Stimulated activated effector memory CD8-positive, alpha-beta T cell treated with anti-CD3 and anti-CD28 coated beads, Interleukin-12 subunit alpha, Interleukin-12 subunit beta, amount 100 ng/mL, for 72 hours (primary cell): ENCODE measurements at regions not wholly inside any gene's neighbourhood (a gene's known extent, or its start where the extent isn't known, plus 50 kb on each side); places are given as distances from the start of the nearest gene placed in this dataset.

Experiments
- ATAC-seq: fragments of 150-1000 bp; cut with Tn5 transposase; 2 replicates; pipeline ENCODE4 v1.10.0; 2021
- DNase-seq, 2 donors: peaks; one replicate each; pipeline ENCODE4 v3.0.0; 2021 to 2022; ENCODE audit warnings: low spot score in 2 of 2
- H3K27ac Mint-ChIP-seq: one replicate; pipeline ENCODE4 v1.8.0; 2022; ENCODE audit warnings: mild to moderate bottlenecking, mixed read lengths
- H3K36me3 Mint-ChIP-seq: one replicate; pipeline ENCODE4 v1.8.0; 2022; ENCODE audit warnings: mild to moderate bottlenecking, mixed read lengths
- H3K4me1 Mint-ChIP-seq: one replicate; pipeline ENCODE4 v1.8.0; 2022; ENCODE audit warnings: mixed read lengths
- H3K4me3 Mint-ChIP-seq: one replicate; pipeline ENCODE4 v1.8.0; 2022; ENCODE audit warnings: mild to moderate bottlenecking, mixed read lengths
- H3K9me3 Mint-ChIP-seq: one replicate; pipeline ENCODE4 v1.8.0; 2022; ENCODE audit warnings: mixed read lengths

- H3K9me3 Mint-ChIP-seq: no peaks in the 10 kb centered on the region
Observed at GRCh38 chr13:102993348-102993747, 72.9 kb downstream of the SLC10A2 start.

GRCh38 chr13:102984210-102984609 is 82.0 kb downstream of the SLC10A2 start:
- Mint-ChIP-seq H3K36me3 (no peaks in the 10 kb centered on the region), H3K4me3 (no peak overlapping the region), H3K27ac (no peak overlapping the region), H3K9me3 (peaks cover 6% of the 10 kb centered on the region), H3K4me1 (no peaks in the 10 kb centered on the region)
- DNase-seq (no peak), ATAC-seq (no peak)

More at GRCh38 chr13:102993348-102993747, 72.9 kb downstream of the SLC10A2 start:
- ATAC-seq (no peak), DNase-seq (no peak)
- no peaks in the 10 kb centered on the region for H3K4me1 Mint-ChIP-seq
- H3K4me3 Mint-ChIP-seq: no peak overlapping the region
- no peaks in the 10 kb centered on the region for H3K36me3 Mint-ChIP-seq
- no peak overlapping the region for H3K27ac Mint-ChIP-seq

- ATAC-seq (no peak), DNase-seq (no peak)
- H3K27ac Mint-ChIP-seq: no peak overlapping the region
- no peak overlapping the region for H3K4me3 Mint-ChIP-seq
- H3K9me3 Mint-ChIP-seq: peaks cover 6% of the 10 kb centered on the region
- H3K4me1 Mint-ChIP-seq: no peaks in the 10 kb centered on the region
- no peaks in the 10 kb centered on the region for H3K36me3 Mint-ChIP-seq
Observed at GRCh38 chr13:102983496-102983895, 82.7 kb downstream of the SLC10A2 start.

- H3K4me1 Mint-ChIP-seq: no peaks in the 10 kb centered on the region
- peaks cover 3% of the 10 kb centered on the region for H3K9me3 Mint-ChIP-seq
- H3K4me3 Mint-ChIP-seq: no peak overlapping the region
- ATAC-seq (no peak), DNase-seq (no peak)
- H3K36me3 Mint-ChIP-seq: no peaks in the 10 kb centered on the region
- no peak overlapping the region for H3K27ac Mint-ChIP-seq
Observed at GRCh38 chr13:102980331-102980982, 85.8 kb downstream of the SLC10A2 start.

GRCh38 chr13:102978168-102978567 is 88.0 kb downstream of the SLC10A2 start:
- no peak for DNase-seq

GRCh38 chr13:102977471-102977870 is 88.7 kb downstream of the SLC10A2 start:
- H3K27ac Mint-ChIP-seq: no peak overlapping the region
- ATAC-seq: no peak

More at GRCh38 chr13:102978168-102978567, 88.0 kb downstream of the SLC10A2 start:
- no peak for ATAC-seq
- no peaks in the 10 kb centered on the region for H3K36me3 Mint-ChIP-seq
- H3K9me3 Mint-ChIP-seq: peaks cover 3% of the 10 kb centered on the region
- H3K4me3 Mint-ChIP-seq: no peak overlapping the region
- H3K4me1 Mint-ChIP-seq: no peaks in the 10 kb centered on the region
- no peak overlapping the region for H3K27ac Mint-ChIP-seq

GRCh38 chr13:102974317-102975087 is 91.7 kb downstream of the SLC10A2 start:
- ATAC-seq (no peak), DNase-seq (no peak)
- no peaks in the 10 kb centered on the region for H3K36me3 Mint-ChIP-seq
- H3K9me3 Mint-ChIP-seq: no peaks in the 10 kb centered on the region
- H3K4me1 Mint-ChIP-seq: no peaks in the 10 kb centered on the region
- no peak overlapping the region for H3K4me3 Mint-ChIP-seq
- H3K27ac Mint-ChIP-seq: no peak overlapping the region

More at GRCh38 chr13:102977471-102977870, 88.7 kb downstream of the SLC10A2 start:
- H3K9me3 Mint-ChIP-seq: peaks cover under 1% of the 10 kb centered on the region
- H3K4me3 Mint-ChIP-seq: no peak overlapping the region
- DNase-seq: no peak
- H3K36me3 Mint-ChIP-seq: no peaks in the 10 kb centered on the region
- no peaks in the 10 kb centered on the region for H3K4me1 Mint-ChIP-seq

GRCh38 chr13:102972191-102972590 is 94.0 kb downstream of the SLC10A2 start:
- Mint-ChIP-seq H3K36me3 (no peaks in the 10 kb centered on the region), H3K27ac (no peak overlapping the region), H3K4me1 (no peaks in the 10 kb centered on the region), H3K9me3 (no peaks in the 10 kb centered on the region), H3K4me3 (no peak overlapping the region)
- DNase-seq (no peak), ATAC-seq (no peak)

- Mint-ChIP-seq H3K27ac (no peak overlapping the region), H3K4me3 (no peak overlapping the region), H3K36me3 (no peaks in the 10 kb centered on the region), H3K9me3 (no peaks in the 10 kb centered on the region), H3K4me1 (no peaks in the 10 kb centered on the region)
- ATAC-seq (no peak), DNase-seq (no peak)
Observed at GRCh38 chr13:102970542-102970941, 95.7 kb downstream of the SLC10A2 start.

GRCh38 chr13:102968572-102969228 is 97.5 kb downstream of the SLC10A2 start:
- no peak overlapping the region for H3K27ac Mint-ChIP-seq
- H3K36me3 Mint-ChIP-seq: no peaks in the 10 kb centered on the region
- no peaks in the 10 kb centered on the region for H3K4me1 Mint-ChIP-seq
- H3K4me3 Mint-ChIP-seq: no peak overlapping the region
- no peak for ATAC-seq
- no peak for DNase-seq
- H3K9me3 Mint-ChIP-seq: no peaks in the 10 kb centered on the region

GRCh38 chr13:102965802-102966201 is 100.4 kb downstream of the SLC10A2 start:
- no peak overlapping the region for H3K4me3 Mint-ChIP-seq
- ATAC-seq (no peak), DNase-seq (no peak)
- H3K4me1 Mint-ChIP-seq: no peaks in the 10 kb centered on the region
- H3K27ac Mint-ChIP-seq: no peak overlapping the region
- H3K9me3 Mint-ChIP-seq: no peaks in the 10 kb centered on the region
- H3K36me3 Mint-ChIP-seq: no peaks in the 10 kb centered on the region

- no peak overlapping the region for H3K4me3 Mint-ChIP-seq
- ATAC-seq (no peak), DNase-seq (no peak)
- H3K4me1 Mint-ChIP-seq: no peaks in the 10 kb centered on the region
- no peaks in the 10 kb centered on the region for H3K36me3 Mint-ChIP-seq
- H3K27ac Mint-ChIP-seq: no peak overlapping the region
- no peaks in the 10 kb centered on the region for H3K9me3 Mint-ChIP-seq
Observed at GRCh38 chr13:102962430-102962829, 103.8 kb downstream of the SLC10A2 start.

GRCh38 chr13:102960959-102961358 is 105.3 kb downstream of the SLC10A2 start:
- no peak for DNase-seq
- Mint-ChIP-seq H3K27ac (no peak overlapping the region), H3K36me3 (no peaks in the 10 kb centered on the region), H3K4me1 (no peaks in the 10 kb centered on the region), H3K4me3 (no peak overlapping the region), H3K9me3 (no peaks in the 10 kb centered on the region)
- ATAC-seq: no peak

GRCh38 chr13:102956449-102956848 is 109.8 kb downstream of the SLC10A2 start:
- Mint-ChIP-seq H3K4me3 (no peak overlapping the region), H3K9me3 (no peaks in the 10 kb centered on the region), H3K27ac (no peak overlapping the region), H3K36me3 (no peaks in the 10 kb centered on the region), H3K4me1 (no peaks in the 10 kb centered on the region)
- DNase-seq: no peak
- ATAC-seq: no peak

- ATAC-seq: no peak
- Mint-ChIP-seq H3K9me3 (no peaks in the 10 kb centered on the region), H3K4me1 (no peaks in the 10 kb centered on the region), H3K36me3 (no peaks in the 10 kb centered on the region), H3K4me3 (no peak overlapping the region), H3K27ac (no peak overlapping the region)
- DNase-seq: no peak
Observed at GRCh38 chr13:102954350-102954749, 108.5 kb downstream of the ERCC5 start.

GRCh38 chr13:102951808-102952207 is 106.0 kb downstream of the ERCC5 start:
- Mint-ChIP-seq H3K36me3 (no peaks in the 10 kb centered on the region), H3K9me3 (no peaks in the 10 kb centered on the region), H3K4me3 (no peak overlapping the region), H3K4me1 (no peaks in the 10 kb centered on the region), H3K27ac (no peak overlapping the region)
- DNase-seq (no peak), ATAC-seq (no peak)
